ENCODE measurements at regions not wholly inside any gene's neighbourhood (a gene's known extent, or its start where the extent isn't known, plus 50 kb on each side); places are given as distances from the start of the nearest gene placed in this dataset.

DNA sequence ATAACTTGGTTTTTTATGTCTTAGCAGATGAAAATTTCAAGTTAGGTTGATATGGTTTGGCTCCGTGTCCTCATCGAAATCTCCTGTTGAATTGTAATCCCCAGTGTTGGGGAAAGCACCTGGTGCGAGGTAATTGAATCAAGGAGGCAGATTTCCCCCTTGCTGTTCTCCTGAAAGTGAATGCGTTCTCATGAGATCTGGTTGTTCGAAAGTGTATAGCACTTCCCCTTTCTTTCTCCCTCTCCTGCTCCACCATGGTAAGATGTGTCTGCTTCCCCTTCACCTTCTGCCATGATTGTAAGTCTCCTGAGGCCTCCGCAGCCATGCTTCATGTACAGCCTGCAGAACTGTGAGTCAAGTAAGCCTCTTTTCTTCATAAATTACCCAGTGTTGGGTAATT is 242.1 kb upstream of the TNP1 start:
- TF ChIP-seq ZFX (CRISPR knock-in tag; IDR thresholded peaks at IDR 0.05; ENCODE audit: low read depth), result no peak
- TF ChIP-seq ZNF670 (CRISPR knock-in tag; IDR thresholded peaks at IDR 0.05; ENCODE audit: borderline replicate concordance), result no peak
- TF ChIP-seq HNRNPUL1 (IDR thresholded peaks at IDR 0.05; ENCODE audit: low read depth, low read length), result no peak
- no peak for TF ChIP-seq NR3C1 (CRISPR knock-in tag; IDR thresholded peaks at IDR 0.05)
- TF ChIP-seq TEAD2 (CRISPR knock-in tag; IDR thresholded peaks at IDR 0.05), result no peak
- TF ChIP-seq ZNF672 (CRISPR knock-in tag; IDR thresholded peaks at IDR 0.05), result no peak
- TF ChIP-seq POLR2AphosphoS5 (IDR thresholded peaks at IDR 0.05; ENCODE audit: low read depth, low read length), result no peak
- TF ChIP-seq PHB2 (IDR thresholded peaks at IDR 0.05; ENCODE audit: partially characterized antibody), result no peak
